HepG2 (cell line): ENCODE measurements at regions not wholly inside any gene's neighbourhood (a gene's known extent, or its start where the extent isn't known, plus 50 kb on each side); places are given as distances from the start of the nearest gene placed in this dataset.

ENCODE experiments used
- HCFC1 ChIP-seq: fragments of 150-350 bp; IDR thresholded peaks from 2 replicates; pipeline ENCODE4 v1.6.1; 2014; ENCODE audit warnings: low read depth, low read length
- HHEX ChIP-seq: IDR thresholded peaks from 2 replicates; pipeline ENCODE4 v1.6.1; 2016; ENCODE audit warnings: control low read depth
- KDM1A ChIP-seq: IDR thresholded peaks from 2 replicates; pipeline ENCODE4 v1.6.1; 2016; ENCODE audit warnings: missing compliant biosample characterization
- NR2C2 ChIP-seq: sonication (generic); formaldehyde crosslinking; IDR thresholded peaks from 2 replicates; pipeline ENCODE4 v1.4.0; 2020; ENCODE audit warnings: missing genetic modification reagents, mild to moderate bottlenecking, moderate library complexity, borderline replicate concordance
- THAP11 ChIP-seq: IDR thresholded peaks from 2 replicates; pipeline ENCODE4 v1.6.1; 2016; ENCODE audit warnings: missing biosample characterization, missing genetic modification reagents
- ZNF660 ChIP-seq: sonication (generic); formaldehyde crosslinking; IDR thresholded peaks from 2 replicates; pipeline ENCODE4 v1.5.1; 2020; ENCODE audit warnings: mild to moderate bottlenecking, low read depth, missing genetic modification reagents, borderline replicate concordance
- ZNF737 ChIP-seq: sonication (generic); formaldehyde crosslinking; IDR thresholded peaks from 2 replicates; pipeline ENCODE4 v1.5.0; 2020; ENCODE audit warnings: missing genetic modification reagents, mild to moderate bottlenecking, borderline replicate concordance
- ZNF780A ChIP-seq: sonication (generic); formaldehyde crosslinking; IDR thresholded peaks from 2 replicates; pipeline ENCODE4 v1.8.0; 2022; ENCODE audit warnings: mild to moderate bottlenecking, missing genetic modification reagents, moderate library complexity
- TF ChIP-seq, protein P1 (sequence below): sonication (generic); formaldehyde crosslinking; IDR thresholded peaks from 2 replicates; pipeline ENCODE4 v1.4.0; 2020; ENCODE audit warnings: missing genetic modification reagents, borderline replicate concordance
- TF ChIP-seq, protein P2 (sequence below): sonication (generic); formaldehyde crosslinking; IDR thresholded peaks from 2 replicates; pipeline ENCODE4 v1.5.0; 2020; ENCODE audit warnings: mild to moderate bottlenecking, missing genetic modification reagents, moderate library complexity

- TF ChIP-seq ZNF780A (CRISPR knock-in tag) (no peak), KDM1A (CRISPR knock-in tag) (no peak), HCFC1 (no peak), HHEX (CRISPR knock-in tag) (no peak), NR2C2 (CRISPR knock-in tag) (no peak), ZNF737 (CRISPR knock-in tag) (no peak), THAP11 (CRISPR knock-in tag) (no peak), ZNF660 (CRISPR knock-in tag) (no peak)
- TF ChIP-seq, protein P1, sequence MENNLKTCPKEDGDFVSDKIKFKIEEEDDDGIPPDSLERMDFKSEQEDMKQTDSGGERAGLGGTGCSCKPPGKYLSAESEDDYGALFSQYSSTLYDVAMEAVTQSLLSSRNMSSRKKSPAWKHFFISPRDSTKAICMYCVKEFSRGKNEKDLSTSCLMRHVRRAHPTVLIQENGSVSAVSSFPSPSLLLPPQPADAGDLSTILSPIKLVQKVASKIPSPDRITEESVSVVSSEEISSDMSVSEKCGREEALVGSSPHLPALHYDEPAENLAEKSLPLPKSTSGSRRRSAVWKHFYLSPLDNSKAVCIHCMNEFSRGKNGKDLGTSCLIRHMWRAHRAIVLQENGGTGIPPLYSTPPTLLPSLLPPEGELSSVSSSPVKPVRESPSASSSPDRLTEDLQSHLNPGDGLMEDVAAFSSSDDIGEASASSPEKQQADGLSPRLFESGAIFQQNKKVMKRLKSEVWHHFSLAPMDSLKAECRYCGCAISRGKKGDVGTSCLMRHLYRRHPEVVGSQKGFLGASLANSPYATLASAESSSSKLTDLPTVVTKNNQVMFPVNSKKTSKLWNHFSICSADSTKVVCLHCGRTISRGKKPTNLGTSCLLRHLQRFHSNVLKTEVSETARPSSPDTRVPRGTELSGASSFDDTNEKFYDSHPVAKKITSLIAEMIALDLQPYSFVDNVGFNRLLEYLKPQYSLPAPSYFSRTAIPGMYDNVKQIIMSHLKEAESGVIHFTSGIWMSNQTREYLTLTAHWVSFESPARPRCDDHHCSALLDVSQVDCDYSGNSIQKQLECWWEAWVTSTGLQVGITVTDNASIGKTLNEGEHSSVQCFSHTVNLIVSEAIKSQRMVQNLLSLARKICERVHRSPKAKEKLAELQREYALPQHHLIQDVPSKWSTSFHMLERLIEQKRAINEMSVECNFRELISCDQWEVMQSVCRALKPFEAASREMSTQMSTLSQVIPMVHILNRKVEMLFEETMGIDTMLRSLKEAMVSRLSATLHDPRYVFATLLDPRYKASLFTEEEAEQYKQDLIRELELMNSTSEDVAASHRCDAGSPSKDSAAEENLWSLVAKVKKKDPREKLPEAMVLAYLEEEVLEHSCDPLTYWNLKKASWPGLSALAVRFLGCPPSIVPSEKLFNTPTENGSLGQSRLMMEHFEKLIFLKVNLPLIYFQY (CRISPR knock-in tag), result no peak
- TF ChIP-seq, protein P2, sequence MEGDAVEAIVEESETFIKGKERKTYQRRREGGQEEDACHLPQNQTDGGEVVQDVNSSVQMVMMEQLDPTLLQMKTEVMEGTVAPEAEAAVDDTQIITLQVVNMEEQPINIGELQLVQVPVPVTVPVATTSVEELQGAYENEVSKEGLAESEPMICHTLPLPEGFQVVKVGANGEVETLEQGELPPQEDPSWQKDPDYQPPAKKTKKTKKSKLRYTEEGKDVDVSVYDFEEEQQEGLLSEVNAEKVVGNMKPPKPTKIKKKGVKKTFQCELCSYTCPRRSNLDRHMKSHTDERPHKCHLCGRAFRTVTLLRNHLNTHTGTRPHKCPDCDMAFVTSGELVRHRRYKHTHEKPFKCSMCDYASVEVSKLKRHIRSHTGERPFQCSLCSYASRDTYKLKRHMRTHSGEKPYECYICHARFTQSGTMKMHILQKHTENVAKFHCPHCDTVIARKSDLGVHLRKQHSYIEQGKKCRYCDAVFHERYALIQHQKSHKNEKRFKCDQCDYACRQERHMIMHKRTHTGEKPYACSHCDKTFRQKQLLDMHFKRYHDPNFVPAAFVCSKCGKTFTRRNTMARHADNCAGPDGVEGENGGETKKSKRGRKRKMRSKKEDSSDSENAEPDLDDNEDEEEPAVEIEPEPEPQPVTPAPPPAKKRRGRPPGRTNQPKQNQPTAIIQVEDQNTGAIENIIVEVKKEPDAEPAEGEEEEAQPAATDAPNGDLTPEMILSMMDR (CRISPR knock-in tag), result no peak
Observed at GRCh38 chr5:147065071-147065470, 169.8 kb upstream of the STK32A start.
